ENCODE measurements at regions not wholly inside any gene's neighbourhood (a gene's known extent, or its start where the extent isn't known, plus 50 kb on each side); places are given as distances from the start of the nearest gene placed in this dataset.

GRCh38 chr12:107450541-107450940, 235.1 kb upstream of the PWP1 start:
- peaks cover 18% of the 10 kb centered on the region for H3K36me3 Mint-ChIP-seq
- Histone ChIP-seq H3K36me3 (ENCODE audit: control insufficient read depth in 2 of 2, extremely low read depth in 1 of 2, insufficient read depth in 1 of 2, low read length in 1 of 2) (no peaks in the 10 kb centered on the region), H3K4me3 (ENCODE audit: control insufficient read depth in 1 of 2, extremely low read depth in 1 of 2, low read length in 1 of 2) (no peak overlapping the region), H3K4me1 (ENCODE audit: control insufficient read depth in 1 of 2, extremely low read depth in 1 of 2, insufficient read depth in 2 of 2, low read length in 2 of 2) (no peaks in the 10 kb centered on the region), H3K27ac (ENCODE audit: low read length) (no peak overlapping the region), H3K27me3 (replicated peaks in 1 of 2; ENCODE audit: control insufficient read depth in 2 of 2, extremely low read depth in 1 of 2, insufficient read depth in 2 of 2, low read length in 1 of 2) (no peaks in the 10 kb centered on the region), H3K9me3 (no peaks in the 10 kb centered on the region)
- H3K27me3 Mint-ChIP-seq, result no peaks in the 10 kb centered on the region
- H3K4me1 Mint-ChIP-seq, result peaks cover 11 to 46% (median 13%) of the 10 kb centered on the region in 3 donors
- H3K4me3 Mint-ChIP-seq, result no peak overlapping the region
- no CpG with 5 or more reads among the region's 3 CpGs for WGBS (ENCODE audit: insufficient coverage)
- no peak for DNase-seq
- peaks cover 5 to 8% (median 5%) of the 10 kb centered on the region in 3 donors for H3K9me3 Mint-ChIP-seq
- H3K27ac Mint-ChIP-seq, result no peak overlapping the region
- ChIA-PET POLR2A (no interaction called here), CTCF (no interaction called here)
- no peak for ATAC-seq (replicated peaks in 1 of 4)

GRCh38 chr12:107451246-107451645, 234.4 kb upstream of the PWP1 start:
- DNase-seq, result no peak
- Histone ChIP-seq H3K27ac (ENCODE audit: low read length) (no peak overlapping the region), H3K27me3 (replicated peaks in 1 of 2; ENCODE audit: control insufficient read depth in 2 of 2, extremely low read depth in 1 of 2, insufficient read depth in 2 of 2, low read length in 1 of 2) (no peaks in the 10 kb centered on the region), H3K4me1 (ENCODE audit: control insufficient read depth in 1 of 2, extremely low read depth in 1 of 2, insufficient read depth in 2 of 2, low read length in 2 of 2) (no peaks in the 10 kb centered on the region), H3K9me3 (no peaks in the 10 kb centered on the region), H3K36me3 (ENCODE audit: control insufficient read depth in 2 of 2, extremely low read depth in 1 of 2, insufficient read depth in 1 of 2, low read length in 1 of 2) (no peaks in the 10 kb centered on the region), H3K4me3 (ENCODE audit: control insufficient read depth in 1 of 2, extremely low read depth in 1 of 2, low read length in 1 of 2) (no peak overlapping the region)
- WGBS (ENCODE audit: insufficient coverage), result 92% methylated on average over 4 of the region's 7 CpGs
- ATAC-seq (replicated peaks in 1 of 4), result no peak
- Mint-ChIP-seq H3K4me1 (peaks cover 11 to 42% (median 13%) of the 10 kb centered on the region in 3 donors), H3K27ac (no peak overlapping the region), H3K27me3 (no peaks in the 10 kb centered on the region), H3K36me3 (peaks cover 15% of the 10 kb centered on the region), H3K9me3 (peaks cover 5 to 8% (median 5%) of the 10 kb centered on the region in 3 donors), H3K4me3 (no peak overlapping the region)
- CTCF ChIA-PET, result no interaction called here
- POLR2A ChIA-PET, result interaction anchor here in 1 of 2 donors (0.5 kb wide), 1 partner anchor 1418 kb away, joined by 3 read pairs; no protein-coding TSS in a partner anchor

- Mint-ChIP-seq H3K27ac (no peak overlapping the region), H3K36me3 (peaks cover 11% of the 10 kb centered on the region), H3K27me3 (no peaks in the 10 kb centered on the region), H3K4me3 (no peak overlapping the region), H3K4me1 (peaks cover 5 to 30% (median 11%) of the 10 kb centered on the region in 3 donors), H3K9me3 (peaks cover 5 to 8% (median 5%) of the 10 kb centered on the region in 3 donors)
- Histone ChIP-seq H3K27ac (ENCODE audit: low read length) (no peak overlapping the region), H3K27me3 (replicated peaks in 1 of 2; ENCODE audit: control insufficient read depth in 2 of 2, extremely low read depth in 1 of 2, insufficient read depth in 2 of 2, low read length in 1 of 2) (no peaks in the 10 kb centered on the region), H3K9me3 (no peaks in the 10 kb centered on the region), H3K4me3 (ENCODE audit: control insufficient read depth in 1 of 2, extremely low read depth in 1 of 2, low read length in 1 of 2) (no peak overlapping the region), H3K4me1 (ENCODE audit: control insufficient read depth in 1 of 2, extremely low read depth in 1 of 2, insufficient read depth in 2 of 2, low read length in 2 of 2) (no peaks in the 10 kb centered on the region), H3K36me3 (ENCODE audit: control insufficient read depth in 2 of 2, extremely low read depth in 1 of 2, insufficient read depth in 1 of 2, low read length in 1 of 2) (no peaks in the 10 kb centered on the region)
- WGBS (ENCODE audit: insufficient coverage), result 86% methylated on average over 2 of the region's 4 CpGs
- ATAC-seq (replicated peaks in 1 of 4), result no peak
- CTCF ChIA-PET, result no interaction called here
- POLR2A ChIA-PET, result no interaction called here
- DNase-seq, result no peak
Observed at GRCh38 chr12:107454109-107454830, 231.3 kb upstream of the PWP1 start.

- Mint-ChIP-seq H3K4me3 (no peak overlapping the region), H3K36me3 (peaks cover 9% of the 10 kb centered on the region), H3K9me3 (peaks cover 4 to 5% (median 5%) of the 10 kb centered on the region in 3 donors), H3K27me3 (no peaks in the 10 kb centered on the region), H3K4me1 (peaks cover 10 to 22% (median 12%) of the 10 kb centered on the region in 3 donors), H3K27ac (no peak overlapping the region)
- no peaks in the 10 kb centered on the region for H3K4me1 ChIP-seq (ENCODE audit: control insufficient read depth in 1 of 2, extremely low read depth in 1 of 2, insufficient read depth in 2 of 2, low read length in 2 of 2)
- H3K9me3 ChIP-seq, result no peaks in the 10 kb centered on the region
- ChIA-PET POLR2A (no interaction called here), CTCF (no interaction called here)
- H3K27me3 ChIP-seq (replicated peaks in 1 of 2; ENCODE audit: control insufficient read depth in 2 of 2, extremely low read depth in 1 of 2, insufficient read depth in 2 of 2, low read length in 1 of 2), result no peaks in the 10 kb centered on the region
- H3K27ac ChIP-seq (ENCODE audit: low read length), result no peak overlapping the region
- WGBS (ENCODE audit: insufficient coverage), result 87% methylated on average over 5 of the region's 11 CpGs
- ATAC-seq (replicated peaks in 1 of 4) (no peak), DNase-seq (no peak)
- no peak overlapping the region for H3K4me3 ChIP-seq (ENCODE audit: control insufficient read depth in 1 of 2, extremely low read depth in 1 of 2, low read length in 1 of 2)
- no peaks in the 10 kb centered on the region for H3K36me3 ChIP-seq (ENCODE audit: control insufficient read depth in 2 of 2, extremely low read depth in 1 of 2, insufficient read depth in 1 of 2, low read length in 1 of 2)
Observed at GRCh38 chr12:107457362-107457935, 228.2 kb upstream of the PWP1 start.

DNA sequence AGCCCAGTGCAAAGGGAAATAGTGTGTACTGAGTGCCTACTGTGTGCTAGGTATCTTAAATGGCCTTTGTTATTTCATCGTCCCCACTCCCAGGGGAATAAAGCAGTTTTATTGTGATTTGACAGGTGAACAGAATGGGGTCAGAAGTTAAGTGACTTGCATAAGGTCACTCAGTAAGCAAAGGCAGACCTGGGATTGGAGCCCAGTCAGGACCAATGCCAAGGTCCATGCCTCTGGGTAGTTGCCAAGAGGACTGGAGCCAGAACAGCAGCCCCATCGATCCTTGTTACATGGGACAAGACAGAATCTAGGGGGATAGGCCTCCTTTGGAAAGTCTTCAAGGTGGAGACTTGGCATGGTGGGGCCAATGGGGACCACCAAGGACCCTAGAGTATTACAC, 227.4 kb upstream of the PWP1 start:
- CTCF ChIA-PET, result no interaction called here
- H3K36me3 ChIP-seq (ENCODE audit: control insufficient read depth in 2 of 2, extremely low read depth in 1 of 2, insufficient read depth in 1 of 2, low read length in 1 of 2), result no peaks in the 10 kb centered on the region

GRCh38 chr12:107458990-107459389, 226.6 kb upstream of the PWP1 start:
- Histone ChIP-seq H3K9me3 (no peaks in the 10 kb centered on the region), H3K27ac (ENCODE audit: low read length) (no peak overlapping the region), H3K4me1 (ENCODE audit: control insufficient read depth in 1 of 2, extremely low read depth in 1 of 2, insufficient read depth in 2 of 2, low read length in 2 of 2) (no peaks in the 10 kb centered on the region), H3K36me3 (ENCODE audit: control insufficient read depth in 2 of 2, extremely low read depth in 1 of 2, insufficient read depth in 1 of 2, low read length in 1 of 2) (no peaks in the 10 kb centered on the region), H3K4me3 (ENCODE audit: control insufficient read depth in 1 of 2, extremely low read depth in 1 of 2, low read length in 1 of 2) (no peak overlapping the region), H3K27me3 (replicated peaks in 1 of 2; ENCODE audit: control insufficient read depth in 2 of 2, extremely low read depth in 1 of 2, insufficient read depth in 2 of 2, low read length in 1 of 2) (no peaks in the 10 kb centered on the region)
- Mint-ChIP-seq H3K27me3 (no peaks in the 10 kb centered on the region), H3K4me1 (peaks cover 4 to 10% (median 9%) of the 10 kb centered on the region in 3 donors), H3K36me3 (no peaks in the 10 kb centered on the region), H3K27ac (no peak overlapping the region), H3K4me3 (no peak overlapping the region), H3K9me3 (no peaks in the 10 kb centered on the region)
- WGBS (ENCODE audit: insufficient coverage), result no CpG with 5 or more reads among the region's 2 CpGs
- ChIA-PET POLR2A (no interaction called here), CTCF (no interaction called here)
- no peak for DNase-seq
- ATAC-seq (replicated peaks in 1 of 4), result no peak

More for the DNA sequence above, 227.4 kb upstream of the PWP1 start:
- H3K4me1 ChIP-seq (ENCODE audit: control insufficient read depth in 1 of 2, extremely low read depth in 1 of 2, insufficient read depth in 2 of 2, low read length in 2 of 2), result no peaks in the 10 kb centered on the region
- no peak overlapping the region for H3K4me3 ChIP-seq (ENCODE audit: control insufficient read depth in 1 of 2, extremely low read depth in 1 of 2, low read length in 1 of 2)
- DNase-seq, result no peak
- H3K9me3 ChIP-seq, result no peaks in the 10 kb centered on the region
- H3K27me3 ChIP-seq (replicated peaks in 1 of 2; ENCODE audit: control insufficient read depth in 2 of 2, extremely low read depth in 1 of 2, insufficient read depth in 2 of 2, low read length in 1 of 2), result no peaks in the 10 kb centered on the region
- no peak overlapping the region for H3K27ac ChIP-seq (ENCODE audit: low read length)
- Mint-ChIP-seq H3K4me1 (peaks cover 10 to 16% (median 12%) of the 10 kb centered on the region in 3 donors), H3K27me3 (no peaks in the 10 kb centered on the region), H3K9me3 (no peaks in the 10 kb centered on the region), H3K4me3 (no peak overlapping the region), H3K27ac (no peak overlapping the region), H3K36me3 (peaks cover 5% of the 10 kb centered on the region)
- POLR2A ChIA-PET, result no interaction called here
- 80% methylated on average over 2 of the region's 2 CpGs for WGBS (ENCODE audit: insufficient coverage)
- ATAC-seq (replicated peaks in 1 of 4), result no peak

Measured in T-cell (primary cell).